ENCODE measurements at regions not wholly inside any gene's neighbourhood (a gene's known extent, or its start where the extent isn't known, plus 50 kb on each side); places are given as distances from the start of the nearest gene placed in this dataset.

GRCh38 chr4:11149612-11150259 lies 279.0 kb downstream of the HS3ST1 start:
- no peak overlapping the region for H3K4me3 ChIP-seq (ENCODE audit: low read depth, low read length)
- DNase-seq (ENCODE audit: low read depth): no peak
- no peak for TF ChIP-seq CTCF (IDR thresholded peaks at IDR 0.05; ENCODE audit: low read depth, low read length, missing control alignments)

- no peak for TF ChIP-seq CTCF (IDR thresholded peaks at IDR 0.05; ENCODE audit: low read depth, low read length, missing control alignments)
- no peak for DNase-seq (ENCODE audit: low read depth)
- no peak overlapping the region for H3K4me3 ChIP-seq (ENCODE audit: low read depth, low read length)
These were observed 288.8 kb downstream of the HS3ST1 start for GRCh38 chr4:11139871-11140270.

- no peak overlapping the region for H3K4me3 ChIP-seq (ENCODE audit: low read depth, low read length)
- no peak for TF ChIP-seq CTCF (IDR thresholded peaks at IDR 0.05; ENCODE audit: low read depth, low read length, missing control alignments)
- DNase-seq (ENCODE audit: low read depth): no peak
These were observed 289.7 kb downstream of the HS3ST1 start for GRCh38 chr4:11138964-11139363.

GRCh38 chr4:11134705-11135104 lies 294.0 kb downstream of the HS3ST1 start:
- no peak for TF ChIP-seq CTCF (IDR thresholded peaks at IDR 0.05; ENCODE audit: low read depth, low read length, missing control alignments)
- H3K4me3 ChIP-seq (ENCODE audit: low read depth, low read length): no peak overlapping the region
- no peak for DNase-seq (ENCODE audit: low read depth)

- no peak for TF ChIP-seq CTCF (IDR thresholded peaks at IDR 0.05; ENCODE audit: low read depth, low read length, missing control alignments)
- no peak for DNase-seq (ENCODE audit: low read depth)
- no peak overlapping the region for H3K4me3 ChIP-seq (ENCODE audit: low read depth, low read length)
These were observed 294.8 kb downstream of the HS3ST1 start for GRCh38 chr4:11133868-11134267.

- H3K4me3 ChIP-seq (ENCODE audit: low read depth, low read length): no peak overlapping the region
- no peak for TF ChIP-seq CTCF (IDR thresholded peaks at IDR 0.05; ENCODE audit: low read depth, low read length, missing control alignments)
- DNase-seq (ENCODE audit: low read depth): no peak
These were observed 296.2 kb downstream of the HS3ST1 start for GRCh38 chr4:11132478-11132877.

- DNase-seq (ENCODE audit: low read depth): no peak
These were observed 297.2 kb downstream of the HS3ST1 start for GRCh38 chr4:11131491-11131890.

More at GRCh38 chr4:11131491-11131890, 297.2 kb downstream of the HS3ST1 start:
- TF ChIP-seq CTCF (IDR thresholded peaks at IDR 0.05; ENCODE audit: low read depth, low read length, missing control alignments): no peak
- H3K4me3 ChIP-seq (ENCODE audit: low read depth, low read length): no peak overlapping the region
